Hindlimb muscle (tissue), 1 donor: ENCODE measurements at regions not wholly inside any gene's neighbourhood (a gene's known extent, or its start where the extent isn't known, plus 50 kb on each side); places are given as distances from the start of the nearest gene placed in this dataset.

Source experiments
- DNase-seq: peaks from one replicate; pipeline ENCODE4 v3.0.0-alpha.2; 2013

DNA sequence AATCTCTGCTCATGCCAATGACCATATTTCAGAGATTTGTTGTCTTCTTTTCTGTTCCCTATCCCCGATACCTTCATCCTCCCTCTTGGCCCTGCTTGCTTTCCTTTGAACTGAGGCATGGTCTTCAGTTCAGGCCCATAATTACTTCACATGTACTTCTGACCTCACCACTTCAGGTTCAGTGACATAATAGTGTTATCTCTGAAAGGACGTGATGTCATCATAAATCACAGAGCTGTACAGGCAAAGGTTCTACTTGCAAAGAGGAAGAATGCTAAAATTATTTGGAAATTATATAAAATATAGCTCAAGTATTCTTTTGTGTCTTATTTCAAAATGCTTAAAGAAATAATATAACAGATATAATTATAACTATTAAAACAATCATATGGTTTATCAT, 230.3 kb upstream of the ESRRG start:
- DNase-seq = no peak

DNA sequence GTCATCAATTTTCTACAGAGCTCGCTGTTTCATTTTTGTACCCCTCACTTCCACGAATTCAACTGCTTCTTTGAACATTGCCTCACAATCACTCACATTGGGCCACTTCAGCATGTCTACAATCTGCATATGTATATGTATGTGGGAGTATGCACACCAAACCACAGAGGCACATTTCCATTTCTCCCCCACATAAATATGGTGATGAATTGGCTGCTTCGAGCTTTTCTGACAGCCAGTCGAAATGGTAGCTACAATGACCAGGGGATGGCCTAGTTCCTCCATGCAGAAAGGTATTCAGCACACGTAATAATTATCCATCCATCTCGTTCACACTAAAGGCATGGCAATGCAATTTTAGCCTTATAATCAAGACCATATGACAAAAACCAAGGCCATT, 229.6 kb upstream of the ESRRG start:
- no peak for DNase-seq

DNA sequence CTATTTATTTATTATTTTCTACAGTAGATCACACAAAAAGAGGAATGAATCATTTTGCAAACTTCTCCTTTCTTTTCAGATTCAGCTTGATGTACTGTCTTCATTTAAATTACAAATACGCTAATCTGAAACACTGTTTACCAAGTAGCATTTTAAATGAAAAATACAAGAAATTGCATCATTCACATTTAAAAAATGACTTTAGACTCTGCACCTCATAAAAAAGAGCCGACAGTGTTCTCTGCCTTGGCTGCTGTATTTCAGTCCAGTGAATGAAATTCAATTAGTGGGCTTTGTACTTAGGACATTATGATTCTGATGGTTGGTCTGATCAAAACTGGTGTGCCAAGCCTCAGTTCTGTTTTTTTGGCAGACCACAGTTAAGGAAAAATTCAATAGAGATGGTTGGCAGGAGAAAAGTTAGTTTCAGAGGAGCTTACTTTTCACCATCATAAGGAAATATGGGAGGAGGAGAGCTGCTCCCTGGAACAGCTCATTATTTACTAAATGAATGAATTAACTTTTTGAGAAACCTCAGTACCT, 222.4 kb upstream of the ESRRG start:
- DNase-seq = no peak

DNA sequence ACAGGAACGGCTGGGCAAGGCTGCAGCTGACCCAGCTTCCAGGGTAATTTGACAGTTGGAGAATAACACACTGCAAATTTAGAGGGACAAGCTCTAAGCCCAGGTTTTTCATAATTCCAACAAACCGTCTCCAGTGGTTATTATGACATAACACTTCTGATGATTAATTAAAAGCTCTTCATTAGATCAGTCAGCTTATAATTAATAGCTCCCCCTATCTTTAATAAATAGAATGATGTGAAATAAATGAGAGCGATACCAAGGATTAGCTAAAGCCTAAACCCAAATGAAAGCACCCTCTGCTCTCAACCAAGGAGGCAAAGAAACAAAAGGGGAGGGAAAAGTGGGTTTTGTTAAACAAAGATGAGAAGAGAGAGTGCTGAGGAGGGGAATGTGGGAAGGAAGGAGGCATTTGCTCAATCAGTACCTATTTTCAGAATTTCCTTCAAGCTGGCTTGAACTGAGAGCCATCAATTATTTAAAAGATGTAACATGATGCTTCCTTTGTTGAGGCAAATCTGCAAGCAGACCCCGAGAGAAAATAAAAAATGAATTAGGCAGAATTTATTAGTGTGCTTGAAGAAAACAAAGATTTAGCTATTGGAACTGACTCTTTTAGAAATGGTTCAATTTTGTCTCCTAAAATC, 221.8 kb upstream of the ESRRG start:
- no peak for DNase-seq

DNA sequence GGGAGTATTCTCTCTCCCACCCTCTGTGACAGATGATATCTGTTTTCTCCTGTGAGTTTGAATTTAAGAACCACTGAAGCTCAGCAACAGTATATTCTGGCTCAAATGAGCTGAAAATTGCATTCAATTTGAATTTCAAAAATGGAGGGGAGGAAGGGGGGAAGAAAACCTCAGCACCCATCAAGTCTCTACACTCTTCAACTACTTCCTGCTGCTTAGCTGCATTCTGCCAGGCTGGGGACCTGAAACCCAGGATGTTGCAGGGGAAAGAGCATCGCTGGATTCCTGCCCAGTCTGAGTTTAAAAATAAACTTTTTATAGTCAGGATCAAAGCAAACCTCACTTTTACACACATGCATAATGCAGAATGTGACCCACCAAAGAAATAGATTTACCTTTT, 214.3 kb upstream of the ESRRG start:
- no peak for DNase-seq

DNA sequence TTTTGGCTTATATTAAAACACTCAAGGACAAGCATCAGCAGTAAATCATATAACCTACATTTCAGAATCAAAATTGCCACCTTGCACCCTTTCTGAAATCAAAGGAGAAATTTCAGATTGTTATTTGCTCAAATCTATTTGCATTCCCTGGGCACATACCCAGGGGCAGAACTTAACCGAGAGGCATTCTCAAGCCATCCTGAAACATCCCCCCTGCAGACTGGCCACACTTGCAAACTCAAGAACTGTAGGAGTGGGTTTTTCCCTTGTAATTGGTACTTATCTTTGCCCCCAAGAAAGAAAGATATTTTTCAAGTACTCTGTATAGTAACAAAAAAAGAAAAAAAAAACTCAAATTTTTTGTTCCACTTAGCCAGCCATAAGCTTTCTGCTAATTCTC, 213.6 kb upstream of the ESRRG start:
- DNase-seq = no peak

DNA sequence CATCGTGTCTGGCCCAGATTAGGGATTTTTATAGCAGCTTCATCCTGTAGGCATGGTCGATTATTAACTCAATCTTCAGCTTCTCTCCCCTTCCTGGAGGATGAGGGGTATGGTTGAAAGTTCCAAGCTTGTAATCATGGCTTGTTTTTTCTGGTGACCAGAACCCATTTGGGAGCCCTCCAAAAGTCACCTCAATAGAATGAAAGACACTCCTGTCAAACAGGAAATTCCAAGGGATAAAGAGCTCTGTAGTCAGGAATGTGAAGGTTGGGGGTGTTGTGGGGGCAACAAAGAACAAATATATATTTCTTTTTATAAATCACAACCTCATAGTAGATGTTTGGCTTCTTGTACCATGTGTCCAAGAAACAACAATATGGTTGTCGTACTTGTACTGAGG, 212.7 kb upstream of the ESRRG start:
- DNase-seq = no peak

DNA sequence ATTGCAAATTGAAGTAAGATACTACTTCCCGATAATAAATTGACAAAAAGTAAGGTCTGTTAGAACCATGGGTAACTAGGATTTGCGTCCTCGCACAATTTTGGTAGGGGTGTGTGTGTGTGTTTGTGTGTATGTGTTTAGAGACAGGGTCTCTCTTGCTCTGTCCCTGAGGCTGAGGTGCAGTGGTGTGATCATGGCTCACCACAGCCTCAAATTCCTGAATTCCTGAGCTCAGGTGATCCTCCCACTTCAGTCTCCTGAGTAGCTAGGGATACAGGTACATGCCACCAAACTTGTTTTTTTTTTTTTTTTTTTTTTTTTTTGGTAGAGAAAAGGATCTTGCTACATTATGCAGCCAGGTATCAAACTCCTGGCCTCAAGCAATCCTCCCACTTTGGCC, 209.2 kb upstream of the ESRRG start:
- no peak for DNase-seq

DNA sequence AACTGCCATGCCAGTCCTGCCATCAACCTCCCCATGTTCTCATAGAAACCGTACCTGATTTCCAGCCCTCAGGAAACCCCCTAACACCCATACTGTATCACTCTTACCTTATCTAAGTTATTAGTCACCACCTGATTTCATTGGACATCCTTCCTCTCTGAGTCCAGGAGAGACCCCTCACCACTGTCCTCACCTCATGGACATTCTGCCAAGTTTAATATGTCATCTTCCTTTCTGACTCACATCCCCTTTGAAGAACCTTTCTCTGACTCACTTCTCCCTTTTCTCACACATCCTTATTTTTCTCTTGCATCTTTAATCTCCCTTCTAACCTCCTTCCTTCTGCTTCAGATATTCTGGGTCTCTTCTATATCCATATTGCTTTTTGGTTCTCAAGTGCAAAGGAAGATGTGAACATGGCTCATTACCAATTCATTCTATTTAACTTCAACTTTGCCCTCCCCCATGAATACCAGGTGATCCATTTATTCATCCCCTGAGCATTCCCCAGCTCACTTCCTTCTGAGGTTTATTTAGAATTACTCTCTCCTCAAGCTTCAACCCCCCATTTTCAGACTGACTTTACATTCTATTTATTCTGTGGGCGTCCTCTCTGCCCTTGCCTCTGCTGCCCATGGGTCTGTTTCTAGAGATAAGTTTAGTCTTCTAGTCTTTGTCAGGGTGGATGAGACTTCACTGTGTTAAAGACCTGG, 206.8 kb upstream of the ESRRG start:
- no peak for DNase-seq

DNA sequence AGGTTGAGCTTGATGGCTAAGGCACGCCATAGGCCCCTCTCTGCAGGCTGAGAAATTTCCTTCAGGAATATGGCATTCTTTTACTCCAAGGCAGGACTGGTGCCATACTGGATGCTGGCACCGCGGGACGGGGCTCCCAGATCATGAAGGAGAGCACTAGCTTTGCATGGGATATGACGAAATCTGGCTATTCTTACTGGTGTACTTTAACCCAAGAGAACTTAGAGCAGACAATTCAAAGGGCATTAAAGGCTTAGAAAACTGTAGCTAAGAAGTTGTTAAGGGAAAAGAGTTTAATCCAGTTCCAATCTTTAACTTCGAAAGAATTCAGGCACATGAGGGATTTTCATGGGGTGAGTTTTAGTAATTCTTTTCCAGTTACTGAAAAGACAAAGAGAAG, 204.4 kb upstream of the ESRRG start:
- no peak for DNase-seq

DNA sequence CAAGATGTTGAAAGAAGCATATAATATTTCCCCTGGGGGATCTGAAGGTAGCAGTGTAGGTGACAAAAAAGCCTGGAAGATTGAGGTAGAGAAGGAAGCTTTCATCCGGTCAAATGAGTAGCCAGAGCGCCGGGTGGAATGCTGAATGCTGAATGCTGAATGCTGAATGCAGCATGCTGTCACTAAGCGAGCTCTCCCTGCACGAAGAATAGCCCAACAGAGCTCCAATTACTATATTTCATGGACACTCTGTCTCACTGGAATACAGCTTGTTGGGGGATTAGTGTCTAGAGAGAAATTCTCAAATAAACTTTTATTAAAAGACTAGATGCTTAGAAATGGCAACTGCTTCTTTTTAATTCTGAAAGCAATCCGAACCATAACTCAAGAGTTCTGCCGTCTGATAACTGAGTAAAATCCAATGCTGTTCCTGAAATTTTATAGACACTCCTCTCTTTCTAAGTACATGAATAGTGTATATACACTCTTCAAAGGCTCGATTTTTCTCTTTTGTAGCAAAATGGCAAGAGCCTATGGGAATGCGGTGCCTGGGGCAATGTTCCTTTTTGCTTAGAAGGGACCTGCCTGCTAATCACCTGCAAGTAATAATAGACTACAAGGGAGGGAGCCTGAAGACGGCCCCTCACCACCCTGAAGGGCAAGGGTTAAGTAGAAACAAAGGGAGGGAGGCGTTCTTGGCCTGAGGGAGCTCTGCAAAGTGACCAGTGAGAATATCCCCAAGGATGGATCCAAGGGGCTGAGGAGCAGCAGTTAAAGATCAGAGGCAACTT, 203.7 kb upstream of the ESRRG start:
- DNase-seq = no peak

DNA sequence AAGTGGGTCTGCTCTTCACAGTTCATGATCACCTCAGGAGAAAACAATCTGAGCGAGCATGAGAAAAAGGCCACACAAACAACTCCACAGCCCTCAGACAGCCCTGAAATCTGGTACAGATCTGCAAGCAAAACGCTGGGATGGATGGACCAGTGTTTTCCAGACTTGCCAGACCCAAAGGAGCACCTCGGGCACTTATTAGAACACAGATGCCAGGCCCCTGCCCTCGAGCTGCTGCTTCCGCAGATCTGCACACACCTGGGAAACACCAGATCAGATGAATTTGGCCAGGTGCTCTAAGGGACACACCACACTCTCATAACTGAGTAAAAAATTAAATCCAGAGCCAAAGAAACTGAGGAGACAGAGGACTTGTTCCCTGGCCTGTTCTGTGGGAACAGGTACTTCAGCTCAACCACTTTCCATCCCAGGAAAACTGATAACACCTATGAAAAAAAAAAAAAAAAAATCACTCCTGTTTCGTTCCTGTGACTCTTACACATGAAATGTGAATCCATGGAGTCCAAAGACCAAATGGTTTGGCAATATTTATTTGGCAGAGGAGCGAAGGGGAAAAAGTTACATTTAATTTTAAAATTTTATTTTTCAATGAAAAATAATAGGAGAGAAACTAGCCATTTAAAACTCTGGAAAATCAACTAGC, 202.9 kb upstream of the ESRRG start:
- DNase-seq = no peak

DNA sequence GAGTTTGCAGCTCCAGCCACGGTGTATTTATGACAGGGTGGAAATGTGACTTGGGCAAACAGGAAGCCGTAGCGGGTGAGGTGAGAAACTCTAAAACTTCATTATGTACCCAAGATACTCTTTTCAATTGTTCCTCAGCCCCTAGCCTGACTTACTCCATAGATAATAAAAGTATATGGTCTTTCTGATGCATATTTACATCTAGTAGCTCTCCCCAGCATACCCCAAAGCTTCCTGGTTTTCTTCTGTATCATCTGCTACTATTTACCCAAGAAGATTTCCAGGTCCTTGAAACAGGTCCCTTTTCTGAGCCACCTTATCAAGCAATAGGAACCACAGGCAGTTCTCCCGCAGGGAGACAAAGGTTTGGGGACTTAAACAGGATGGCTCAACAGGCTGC, 201.5 kb upstream of the ESRRG start:
- no peak for DNase-seq

DNA sequence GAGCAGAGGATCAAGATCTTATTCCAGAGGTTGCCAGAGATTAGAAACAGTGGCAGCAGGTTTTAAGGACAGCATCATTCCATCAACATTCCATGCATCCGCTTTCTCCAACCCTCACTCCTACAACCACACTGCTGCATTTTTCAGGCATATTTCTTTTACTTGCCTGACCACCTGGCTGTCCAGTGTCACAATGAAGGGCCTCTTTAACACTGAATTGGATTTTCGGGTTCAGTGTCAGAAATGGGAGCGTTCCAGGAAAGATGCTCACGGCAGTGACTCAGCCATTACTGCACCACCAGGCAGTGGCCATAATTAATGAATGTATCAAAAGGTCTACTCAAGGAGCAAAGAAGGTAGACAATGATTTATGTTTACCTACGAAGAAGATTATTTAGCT, 200.4 kb upstream of the ESRRG start:
- no peak for DNase-seq

DNA sequence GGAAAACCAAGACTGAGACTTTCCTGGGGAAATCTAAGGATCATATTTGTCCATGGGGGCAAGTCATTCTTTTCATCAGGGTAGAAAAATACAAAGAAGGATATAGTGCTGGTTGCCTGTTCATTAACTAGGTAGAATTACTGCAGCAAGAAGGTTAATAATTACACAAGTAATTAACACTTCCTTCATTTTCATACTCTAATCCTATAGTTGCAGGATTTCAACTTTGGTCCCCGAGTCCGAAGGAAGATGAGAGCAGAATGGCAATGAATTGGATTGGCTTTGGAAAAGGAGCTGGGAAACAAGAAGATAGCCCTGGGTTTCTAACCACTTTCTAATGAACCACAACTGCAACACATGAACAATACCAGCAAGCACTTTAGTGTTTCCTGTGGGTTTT, 199.2 kb upstream of the ESRRG start:
- DNase-seq = no peak

DNA sequence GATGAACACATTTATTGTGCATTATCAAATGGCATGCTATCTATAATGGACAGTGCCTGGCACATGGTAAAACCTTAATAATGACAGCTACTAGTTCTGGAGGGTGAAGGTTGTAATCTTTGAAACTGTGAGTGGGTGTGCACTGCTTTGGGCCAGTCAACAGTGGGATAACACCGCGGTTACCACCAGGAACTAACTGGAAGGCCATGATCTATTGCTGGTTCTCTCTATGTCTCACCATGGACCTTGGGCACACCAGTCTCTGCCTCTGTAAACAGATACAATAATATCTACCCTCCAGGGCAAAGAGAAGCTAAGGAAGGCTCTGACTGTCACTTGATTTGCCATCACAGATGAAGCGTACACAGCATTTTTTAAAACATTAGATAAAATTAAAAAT, 198.6 kb upstream of the ESRRG start:
- no peak for DNase-seq

DNA sequence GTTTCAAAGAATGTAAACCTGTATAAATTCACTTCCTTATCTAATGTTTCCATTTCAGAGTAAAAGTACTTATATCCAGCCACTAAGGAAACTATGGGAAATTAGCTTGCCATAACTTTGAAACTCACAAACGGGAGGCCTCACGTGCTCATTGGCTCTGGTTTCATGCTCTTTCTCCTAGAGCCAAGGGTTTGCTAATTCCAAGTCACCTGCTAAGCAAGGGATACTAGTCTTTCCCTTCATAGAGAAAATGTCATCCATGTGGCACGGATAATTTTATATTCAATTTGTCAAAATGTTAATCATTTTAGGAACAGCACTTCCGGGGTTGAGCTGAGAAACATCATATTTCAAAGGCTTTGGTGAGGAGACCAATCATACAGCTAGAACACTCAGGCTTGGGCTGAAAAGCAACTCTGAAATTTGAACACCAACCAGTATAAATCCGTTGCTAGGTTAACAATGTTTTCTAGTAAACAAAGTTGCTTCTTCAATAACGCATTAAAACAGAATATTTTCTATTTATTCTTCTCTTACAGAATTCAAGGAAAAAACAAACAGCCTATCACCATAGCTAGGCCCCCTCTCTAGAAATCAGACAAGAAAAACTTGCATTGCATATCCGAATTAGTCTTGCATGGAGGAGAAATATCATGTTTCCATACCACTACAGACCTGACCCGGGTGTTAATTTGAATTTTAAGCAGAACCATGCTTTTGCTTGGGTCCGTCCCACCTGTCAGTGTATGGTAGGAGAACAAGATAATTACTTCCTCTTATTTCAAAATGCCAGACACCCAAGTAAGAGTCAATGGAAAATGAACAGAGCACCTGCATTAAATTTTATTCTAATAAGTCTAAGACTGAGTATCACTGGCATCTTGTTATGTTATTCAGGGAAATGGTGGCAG, 196.1 kb upstream of the ESRRG start:
- no peak for DNase-seq

DNA sequence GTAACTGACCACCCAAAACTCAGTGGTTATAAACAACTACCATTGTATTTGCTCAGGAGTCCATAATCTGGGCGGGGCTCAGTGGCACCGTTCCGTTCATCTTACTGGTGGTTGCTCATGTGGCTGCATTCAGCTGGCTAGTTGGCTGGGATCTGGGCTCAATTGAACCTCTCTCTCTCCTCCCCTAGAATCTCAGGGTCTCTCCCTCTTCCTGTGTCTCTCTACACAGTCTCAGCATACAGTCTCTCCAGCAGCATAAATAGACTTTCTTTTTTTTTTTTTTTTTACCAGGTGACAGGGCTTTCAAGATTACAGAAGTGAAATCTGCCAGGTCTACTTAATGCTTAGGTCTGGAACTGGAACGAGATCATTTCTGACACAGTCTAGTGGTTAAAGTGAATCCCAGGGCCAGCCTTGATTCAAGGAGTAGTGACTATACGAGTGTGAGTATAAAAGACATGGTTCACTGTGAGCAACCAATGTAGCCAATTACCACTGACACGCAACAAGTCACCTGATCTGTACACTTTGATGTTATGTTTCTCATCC, 193.7 kb upstream of the ESRRG start:
- DNase-seq = no peak

DNA sequence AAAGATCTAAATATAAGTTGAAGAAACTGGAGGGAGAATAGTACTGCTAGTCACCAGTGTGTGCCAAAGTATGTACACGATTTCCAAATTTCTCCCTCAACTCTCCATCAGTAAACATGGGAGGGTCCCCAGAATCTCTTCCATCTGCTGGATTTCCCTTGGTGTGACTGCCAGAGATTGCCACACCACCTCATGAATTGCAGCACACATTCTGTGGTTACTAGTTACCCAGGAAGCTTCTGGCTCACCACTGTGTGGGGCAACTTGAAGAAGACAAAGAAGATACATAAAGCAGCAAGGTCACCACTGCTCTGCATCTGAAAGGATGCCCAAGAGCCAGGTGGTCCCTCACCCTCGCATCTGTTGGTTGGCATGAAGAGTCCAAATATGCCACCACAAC, 191.7 kb upstream of the ESRRG start:
- DNase-seq = no peak

DNA sequence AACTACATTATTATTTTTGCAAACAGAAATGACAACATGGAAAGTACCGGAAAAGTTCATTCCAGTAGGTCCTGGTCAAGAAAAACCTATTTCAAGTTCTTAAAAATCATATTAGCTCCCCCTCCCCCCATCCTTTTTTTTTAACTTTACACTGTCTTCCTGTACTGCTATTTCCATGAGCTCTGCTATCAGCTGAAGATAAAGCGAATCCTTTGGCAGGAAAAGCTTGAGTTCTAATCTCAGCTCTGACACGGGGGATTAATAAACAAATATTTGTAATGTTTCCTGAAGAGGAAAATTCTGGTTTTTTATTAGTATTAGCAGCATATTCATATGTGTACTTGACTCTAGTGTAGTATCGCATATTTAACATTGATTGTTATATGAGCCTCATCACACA, 190.7 kb upstream of the ESRRG start:
- no peak for DNase-seq

DNA sequence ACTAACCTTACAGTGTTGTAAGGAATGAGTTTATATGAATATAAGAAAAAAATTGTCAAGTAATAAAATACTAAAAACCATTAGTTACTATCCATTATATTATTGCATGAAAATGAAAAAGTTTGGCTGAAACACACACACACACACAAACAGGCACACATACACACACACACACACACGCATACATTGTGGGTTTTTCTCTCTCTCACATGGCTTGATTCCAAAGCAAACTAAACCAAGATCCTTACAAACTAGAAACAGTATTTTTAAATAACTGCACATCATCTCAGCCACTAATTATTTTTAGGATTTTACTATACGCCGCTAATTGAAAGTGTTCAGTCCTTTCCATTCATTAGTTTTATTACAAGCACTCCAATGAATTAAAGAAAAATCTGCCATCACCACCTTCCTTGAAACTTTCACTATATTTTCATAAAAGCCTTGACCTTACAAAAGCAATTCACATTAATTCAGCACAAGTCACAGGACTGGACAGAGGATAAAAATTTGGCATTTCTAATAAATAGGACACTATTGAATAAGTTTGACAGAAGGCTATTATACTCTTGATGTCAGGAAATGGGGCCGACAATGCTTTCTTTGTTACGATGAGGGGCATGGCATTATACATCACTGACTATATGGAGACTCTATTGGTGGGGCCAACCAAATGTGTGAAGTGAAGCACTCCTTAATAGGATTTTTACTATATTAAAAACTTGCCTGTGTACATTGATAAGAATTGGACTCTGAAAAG, 187.0 kb upstream of the ESRRG start:
- DNase-seq = no peak
